Choroid plexus epithelial cell (primary cell): ENCODE measurements at regions not wholly inside any gene's neighbourhood (a gene's known extent, or its start where the extent isn't known, plus 50 kb on each side); places are given as distances from the start of the nearest gene placed in this dataset.

Source experiments
- DNase-seq: peaks from one replicate; pipeline ENCODE4 v3.0.0-alpha.2; 2010; ENCODE audit warnings: low read depth
- H3K4me3 ChIP-seq: 2 replicates; pipeline ENCODE4 v1.5.1; 2011; ENCODE audit warnings: low read depth, mild to moderate bottlenecking, control low read depth, low read length, moderate library complexity
- TF ChIP-seq, protein P1 (sequence below): conservative IDR thresholded peaks from 2 replicates; pipeline ENCODE4 v1.5.1; 2011; ENCODE audit warnings: low read depth, mild to moderate bottlenecking, control low read depth, inconsistent platforms, low read length, moderate library complexity

DNA sequence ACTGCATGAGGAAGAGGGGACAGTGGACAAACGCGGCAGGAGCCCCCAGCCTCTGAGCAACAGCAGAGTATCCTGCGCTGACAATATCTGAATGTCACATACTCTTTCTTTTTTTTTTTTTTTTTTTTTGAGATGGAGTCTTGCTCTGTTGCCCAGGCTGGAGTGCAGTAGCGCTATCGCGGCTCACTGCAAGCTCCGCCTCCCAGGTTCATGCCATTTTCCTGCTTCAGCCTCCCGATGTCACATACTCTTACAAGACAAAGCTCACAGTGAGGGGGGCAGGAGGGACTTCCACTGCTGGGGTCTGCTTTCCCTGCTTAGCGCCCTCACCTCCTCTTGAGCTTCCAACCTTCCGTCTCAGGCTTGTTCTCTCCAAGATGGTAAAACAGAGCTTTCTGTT lies 51.2 kb upstream of the TNS3 start:
- TF ChIP-seq, protein P1, sequence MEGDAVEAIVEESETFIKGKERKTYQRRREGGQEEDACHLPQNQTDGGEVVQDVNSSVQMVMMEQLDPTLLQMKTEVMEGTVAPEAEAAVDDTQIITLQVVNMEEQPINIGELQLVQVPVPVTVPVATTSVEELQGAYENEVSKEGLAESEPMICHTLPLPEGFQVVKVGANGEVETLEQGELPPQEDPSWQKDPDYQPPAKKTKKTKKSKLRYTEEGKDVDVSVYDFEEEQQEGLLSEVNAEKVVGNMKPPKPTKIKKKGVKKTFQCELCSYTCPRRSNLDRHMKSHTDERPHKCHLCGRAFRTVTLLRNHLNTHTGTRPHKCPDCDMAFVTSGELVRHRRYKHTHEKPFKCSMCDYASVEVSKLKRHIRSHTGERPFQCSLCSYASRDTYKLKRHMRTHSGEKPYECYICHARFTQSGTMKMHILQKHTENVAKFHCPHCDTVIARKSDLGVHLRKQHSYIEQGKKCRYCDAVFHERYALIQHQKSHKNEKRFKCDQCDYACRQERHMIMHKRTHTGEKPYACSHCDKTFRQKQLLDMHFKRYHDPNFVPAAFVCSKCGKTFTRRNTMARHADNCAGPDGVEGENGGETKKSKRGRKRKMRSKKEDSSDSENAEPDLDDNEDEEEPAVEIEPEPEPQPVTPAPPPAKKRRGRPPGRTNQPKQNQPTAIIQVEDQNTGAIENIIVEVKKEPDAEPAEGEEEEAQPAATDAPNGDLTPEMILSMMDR, result no peak
- no peak overlapping the region for H3K4me3 ChIP-seq
- DNase-seq, result no peak
